ENCODE measurements at regions not wholly inside any gene's neighbourhood (a gene's known extent, or its start where the extent isn't known, plus 50 kb on each side); places are given as distances from the start of the nearest gene placed in this dataset.

DNA sequence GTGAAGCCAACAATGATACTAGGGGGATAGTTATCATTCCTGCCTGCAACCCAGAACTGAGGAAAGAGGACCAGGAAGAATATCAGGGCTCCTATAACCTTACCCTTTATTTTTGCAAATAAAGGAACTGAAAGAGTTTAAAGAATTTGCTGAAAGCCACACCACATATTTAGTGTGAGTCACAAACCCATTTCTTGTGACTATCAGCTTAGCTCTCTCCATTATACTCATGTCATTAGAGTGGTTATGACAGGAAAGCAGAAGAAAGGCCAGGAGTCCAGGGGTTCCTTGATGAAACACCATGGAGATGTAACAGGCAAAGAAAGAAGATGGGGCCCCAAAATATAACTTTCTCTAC is 141.1 kb upstream of the SAMSN1 start:
- Mint-ChIP-seq H3K4me1 (ENCODE audit: low read depth, unreplicated experiment) (no peaks in the 10 kb centered on the region), H3K9me3 (ENCODE audit: unreplicated experiment) (peaks cover 9% of the 10 kb centered on the region), H3K27ac (ENCODE audit: unreplicated experiment) (no peak overlapping the region), H3K4me3 (ENCODE audit: unreplicated experiment) (no peak overlapping the region), H3K27me3 (ENCODE audit: insufficient read depth, unreplicated experiment) (no peaks in the 10 kb centered on the region), H3K36me3 (ENCODE audit: insufficient read depth, unreplicated experiment) (no peaks in the 10 kb centered on the region)
- no peak overlapping the region for H3K4me3 ChIP-seq (ENCODE audit: low read depth, low read length)
- CTCF ChIA-PET: no interaction called here
- POLR2A ChIA-PET: no interaction called here
- BruUV-seq (replicated peaks): no TSS peak
- TF ChIP-seq CTCF (IDR thresholded peaks at IDR 0.05; ENCODE audit: insufficient read depth in 1 of 2, low read depth in 1 of 2, low read length in 1 of 2, severe bottlenecking in 1 of 2, unreplicated experiment in 1 of 2): no peak
- no peak for DNase-seq
- intact Hi-C loops (cut with micrococcal nuclease; ENCODE audit: unreplicated experiment): no loop called here
- H3K27me3 ChIP-seq (replicated peaks; ENCODE audit: control insufficient read depth, insufficient read depth, low read length): no peaks in the 10 kb centered on the region
- H3K36me3 ChIP-seq (ENCODE audit: control insufficient read depth, insufficient read depth, low read length): no peaks in the 10 kb centered on the region
- no peaks in the 10 kb centered on the region for H3K4me1 ChIP-seq
- no peaks in the 10 kb centered on the region for H3K9me3 ChIP-seq

- Mint-ChIP-seq H3K36me3 (ENCODE audit: insufficient read depth, unreplicated experiment) (no peaks in the 10 kb centered on the region), H3K27me3 (ENCODE audit: insufficient read depth, unreplicated experiment) (no peaks in the 10 kb centered on the region), H3K4me3 (ENCODE audit: unreplicated experiment) (no peak overlapping the region), H3K9me3 (ENCODE audit: unreplicated experiment) (peaks cover 9% of the 10 kb centered on the region), H3K4me1 (ENCODE audit: low read depth, unreplicated experiment) (no peaks in the 10 kb centered on the region), H3K27ac (ENCODE audit: unreplicated experiment) (no peak overlapping the region)
- Histone ChIP-seq H3K27me3 (replicated peaks; ENCODE audit: control insufficient read depth, insufficient read depth, low read length) (no peaks in the 10 kb centered on the region), H3K4me1 (no peaks in the 10 kb centered on the region), H3K9me3 (no peaks in the 10 kb centered on the region), H3K36me3 (ENCODE audit: control insufficient read depth, insufficient read depth, low read length) (no peaks in the 10 kb centered on the region), H3K4me3 (ENCODE audit: low read depth, low read length) (no peak overlapping the region)
- DNase-seq: no peak
- intact Hi-C loops (cut with micrococcal nuclease; ENCODE audit: unreplicated experiment): no loop called here
- CTCF ChIA-PET: no interaction called here
- POLR2A ChIA-PET: no interaction called here
- TF ChIP-seq CTCF (IDR thresholded peaks at IDR 0.05; ENCODE audit: insufficient read depth in 1 of 2, low read depth in 1 of 2, low read length in 1 of 2, severe bottlenecking in 1 of 2, unreplicated experiment in 1 of 2): no peak
- BruUV-seq (replicated peaks): no TSS peak
Measured at GRCh38 chr21:14686466-14687267, 140.6 kb upstream of the SAMSN1 start.

DNA sequence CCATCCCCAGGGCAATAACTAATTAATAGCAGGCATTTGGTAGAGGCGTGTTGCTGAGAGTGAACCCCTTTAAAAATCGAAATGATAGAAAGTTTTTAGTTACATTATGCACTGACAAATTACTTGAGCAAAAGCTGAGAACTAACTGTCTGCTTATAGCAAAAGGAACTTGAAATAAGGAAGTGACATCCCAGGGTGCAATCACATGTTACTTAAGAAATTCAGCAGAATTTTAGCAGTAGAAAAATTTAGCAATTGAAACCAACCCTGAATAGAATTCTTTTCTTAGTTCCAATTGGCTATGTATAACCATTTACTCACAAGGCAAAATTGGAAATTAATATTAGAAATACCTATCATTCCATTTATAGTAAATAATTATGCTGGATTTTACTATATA is 139.5 kb upstream of the SAMSN1 start:
- no peaks in the 10 kb centered on the region for H3K9me3 ChIP-seq
- Mint-ChIP-seq H3K36me3 (ENCODE audit: insufficient read depth, unreplicated experiment) (no peaks in the 10 kb centered on the region), H3K9me3 (ENCODE audit: unreplicated experiment) (peaks cover 9% of the 10 kb centered on the region), H3K27ac (ENCODE audit: unreplicated experiment) (no peak overlapping the region), H3K4me3 (ENCODE audit: unreplicated experiment) (no peak overlapping the region), H3K4me1 (ENCODE audit: low read depth, unreplicated experiment) (no peaks in the 10 kb centered on the region), H3K27me3 (ENCODE audit: insufficient read depth, unreplicated experiment) (no peaks in the 10 kb centered on the region)
- BruUV-seq (replicated peaks): no TSS peak
- H3K4me1 ChIP-seq: no peaks in the 10 kb centered on the region
- CTCF ChIA-PET: no interaction called here
- TF ChIP-seq CTCF (IDR thresholded peaks at IDR 0.05; ENCODE audit: insufficient read depth in 1 of 2, low read depth in 1 of 2, low read length in 1 of 2, severe bottlenecking in 1 of 2, unreplicated experiment in 1 of 2): no peak
- POLR2A ChIA-PET: no interaction called here
- intact Hi-C loops (cut with micrococcal nuclease; ENCODE audit: unreplicated experiment): no loop called here
- no peak overlapping the region for H3K4me3 ChIP-seq (ENCODE audit: low read depth, low read length)
- DNase-seq: no peak
- H3K36me3 ChIP-seq (ENCODE audit: control insufficient read depth, insufficient read depth, low read length): no peaks in the 10 kb centered on the region
- no peaks in the 10 kb centered on the region for H3K27me3 ChIP-seq (replicated peaks; ENCODE audit: control insufficient read depth, insufficient read depth, low read length)

Measured in Caco-2 (cell line).